GDM1 (cell line): ENCODE measurements at regions not wholly inside any gene's neighbourhood (a gene's known extent, or its start where the extent isn't known, plus 50 kb on each side); places are given as distances from the start of the nearest gene placed in this dataset.
"Not testable (repeated sequence)": the region's sequence is repeated elsewhere in the genome, so short reads cannot be mapped to it uniquely, and the experiment has no call there.

ENCODE experiments used
- DNase-seq: peaks from one replicate; lab custom pipeline; 2025; lab: John Stamatoyannopoulos, UW

- DNase-seq: no peak
These were observed 250.3 kb downstream of the TTC32 start for GRCh38 chr2:19651466-19651865.

GRCh38 chr2:19649785-19650380 lies 251.9 kb downstream of the TTC32 start:
- DNase-seq: no peak

GRCh38 chr2:19649142-19649541 lies 252.6 kb downstream of the TTC32 start:
- DNase-seq: no peak

- DNase-seq: no peak
These were observed 253.2 kb downstream of the TTC32 start for GRCh38 chr2:19648583-19648982.

- DNase-seq: no peak
These were observed 254.8 kb downstream of the TTC32 start for GRCh38 chr2:19646987-19647386.

GRCh38 chr2:19644763-19645162 lies 257.0 kb downstream of the TTC32 start:
- no peak for DNase-seq

GRCh38 chr2:19643117-19643518 lies 258.7 kb downstream of the TTC32 start:
- DNase-seq: no peak

GRCh38 chr2:19642501-19642900 lies 259.3 kb downstream of the TTC32 start:
- DNase-seq: no peak

- no peak for DNase-seq
These were observed 265.8 kb downstream of the TTC32 start for GRCh38 chr2:19635951-19636510.

GRCh38 chr2:19632403-19632991 lies 269.3 kb downstream of the TTC32 start:
- no peak for DNase-seq

GRCh38 chr2:19631871-19632270 lies 269.9 kb downstream of the TTC32 start:
- no peak for DNase-seq

- no peak for DNase-seq
These were observed 270.9 kb downstream of the TTC32 start for GRCh38 chr2:19630921-19631320.

- no peak for DNase-seq
These were observed 268.9 kb upstream of the OSR1 start for GRCh38 chr2:19627359-19627758.

GRCh38 chr2:19623488-19623887 lies 265.1 kb upstream of the OSR1 start:
- no peak for DNase-seq

GRCh38 chr2:19617257-19617848 lies 258.9 kb upstream of the OSR1 start:
- DNase-seq: no peak

GRCh38 chr2:19615402-19615801 lies 257.0 kb upstream of the OSR1 start:
- DNase-seq: not testable (repeated sequence)

- DNase-seq: no peak
These were observed 255.6 kb upstream of the OSR1 start for GRCh38 chr2:19614066-19614465.

GRCh38 chr2:19611491-19612332 lies 253.3 kb upstream of the OSR1 start:
- no peak for DNase-seq

GRCh38 chr2:19609266-19609665 lies 250.8 kb upstream of the OSR1 start:
- DNase-seq: no peak

- no peak for DNase-seq
These were observed 249.7 kb upstream of the OSR1 start for GRCh38 chr2:19607931-19608771.

GRCh38 chr2:19607400-19607799 lies 249.0 kb upstream of the OSR1 start:
- DNase-seq: no peak

GRCh38 chr2:19600982-19601381 lies 242.6 kb upstream of the OSR1 start:
- no peak for DNase-seq
